Large intestine (tissue), 3 donors: ENCODE measurements at regions not wholly inside any gene's neighbourhood (a gene's known extent, or its start where the extent isn't known, plus 50 kb on each side); places are given as distances from the start of the nearest gene placed in this dataset.

Source experiments
- DNase-seq, 2 donors: peaks; one replicate each; pipeline versions ENCODE4 v3.0.0 to v3.0.0-alpha.2; 2013
- H3K27ac ChIP-seq: one replicate; pipeline ENCODE4 v1.5.1; 2013; ENCODE audit warnings: low read length
- H3K27me3 ChIP-seq: 2 replicates; pipeline ENCODE4 v1.6.1; 2013; ENCODE audit warnings: low read length; ENCODE audit not compliant: control insufficient read depth, insufficient read depth
- H3K36me3 ChIP-seq: 2 replicates; pipeline ENCODE4 v1.6.1; 2013; ENCODE audit warnings: low read length; ENCODE audit not compliant: control insufficient read depth, insufficient read depth
- H3K4me1 ChIP-seq: one replicate; pipeline ENCODE4 v1.6.1; 2013; ENCODE audit warnings: low read length; ENCODE audit not compliant: control insufficient read depth, insufficient read depth
- H3K4me3 ChIP-seq: one replicate; pipeline ENCODE4 v1.5.1; 2013; ENCODE audit warnings: low read length
- H3K9me3 ChIP-seq: one replicate; pipeline ENCODE4 v1.6.1; 2013; ENCODE audit warnings: mild to moderate bottlenecking, low read depth, low read length, moderate library complexity; ENCODE audit not compliant: control insufficient read depth
- WGBS: methylation state at CpG from one replicate; pipeline ENCODE4 v1.1.5; 2013; ENCODE audit warnings: low lambda C conversion rate; ENCODE audit not compliant: insufficient coverage; 5-methylcytosine and 5-hydroxymethylcytosine counted together

DNA sequence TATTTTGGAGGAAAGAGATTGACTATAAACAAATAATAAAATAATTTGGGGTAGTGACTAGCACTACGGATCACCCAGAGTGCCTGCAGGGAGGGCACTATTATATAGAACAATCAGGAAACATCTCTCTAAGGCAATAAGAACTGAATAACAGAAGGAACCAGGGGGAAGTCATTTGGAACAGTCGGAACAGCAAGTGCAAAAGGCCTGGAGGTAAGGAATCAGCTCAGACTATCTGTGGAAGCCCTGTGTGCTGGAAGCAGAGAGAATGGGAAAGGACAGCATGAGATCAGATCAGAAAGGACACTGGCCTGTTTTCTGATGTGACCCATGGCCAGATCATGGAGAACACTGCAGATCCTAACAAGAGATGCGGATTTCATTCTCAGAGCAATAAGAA lies 357.6 kb downstream of the EFNA5 start:
- Histone ChIP-seq H3K27me3 (no peaks in the 10 kb centered on the region), H3K9me3 (no peaks in the 10 kb centered on the region), H3K27ac (no peak overlapping the region), H3K36me3 (no peaks in the 10 kb centered on the region), H3K4me3 (no peak overlapping the region), H3K4me1 (no peaks in the 10 kb centered on the region)
- WGBS, result 92% methylated on average over 2 of the region's 3 CpGs
- no peak for DNase-seq

DNA sequence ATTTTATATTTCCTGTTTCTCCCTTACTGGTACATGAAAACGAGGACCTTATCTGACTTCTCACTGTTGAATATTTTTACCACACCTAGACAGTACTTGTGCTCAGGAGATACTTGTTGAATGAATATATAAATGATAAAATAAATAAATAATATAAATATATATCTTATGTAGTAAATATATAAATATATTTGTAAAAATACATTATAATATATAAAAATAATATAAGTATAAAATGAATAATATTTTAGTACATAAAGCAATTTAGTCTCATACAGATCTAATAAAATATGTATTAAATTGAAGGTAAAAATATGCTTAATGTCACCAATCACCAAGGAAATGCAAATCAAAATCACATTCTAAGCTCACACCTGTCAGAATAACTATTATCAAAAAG lies 360.6 kb downstream of the EFNA5 start:
- no CpG with 5 or more reads among the region's 1 CpG for whole genome bisulfite sequencing
- no peaks in the 10 kb centered on the region for H3K27me3 ChIP-seq
- H3K4me1 ChIP-seq, result no peaks in the 10 kb centered on the region
- no peak overlapping the region for H3K4me3 ChIP-seq
- no peaks in the 10 kb centered on the region for H3K9me3 ChIP-seq
- no peaks in the 10 kb centered on the region for H3K36me3 ChIP-seq
- no peak for DNase-seq
- no peak overlapping the region for H3K27ac ChIP-seq

DNA sequence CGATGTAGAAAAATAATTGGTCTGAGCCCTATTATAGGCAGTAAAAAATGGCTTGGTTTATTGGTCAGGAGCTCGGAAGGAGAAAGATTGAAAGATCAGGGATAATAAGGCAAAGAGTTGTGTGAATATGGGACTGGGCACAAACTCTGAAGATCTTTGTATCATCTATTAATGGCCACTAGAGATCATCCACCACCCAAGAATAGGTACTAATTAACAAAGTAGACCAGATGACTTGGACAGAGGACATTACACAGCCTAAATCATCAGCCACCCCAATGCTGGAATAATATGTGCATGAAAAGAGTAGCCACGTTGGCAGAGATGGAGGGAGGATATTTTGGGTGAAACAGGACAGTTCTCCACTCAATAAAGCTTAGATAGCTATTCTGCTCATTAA lies 364.1 kb downstream of the EFNA5 start:
- no peaks in the 10 kb centered on the region for H3K4me1 ChIP-seq
- 100% methylated on average over 1 of the region's 3 CpGs for WGBS
- H3K27me3 ChIP-seq, result no peaks in the 10 kb centered on the region
- no peaks in the 10 kb centered on the region for H3K36me3 ChIP-seq
- no peak overlapping the region for H3K27ac ChIP-seq
- H3K4me3 ChIP-seq, result no peak overlapping the region
- DNase-seq, result no peak
- no peaks in the 10 kb centered on the region for H3K9me3 ChIP-seq

DNA sequence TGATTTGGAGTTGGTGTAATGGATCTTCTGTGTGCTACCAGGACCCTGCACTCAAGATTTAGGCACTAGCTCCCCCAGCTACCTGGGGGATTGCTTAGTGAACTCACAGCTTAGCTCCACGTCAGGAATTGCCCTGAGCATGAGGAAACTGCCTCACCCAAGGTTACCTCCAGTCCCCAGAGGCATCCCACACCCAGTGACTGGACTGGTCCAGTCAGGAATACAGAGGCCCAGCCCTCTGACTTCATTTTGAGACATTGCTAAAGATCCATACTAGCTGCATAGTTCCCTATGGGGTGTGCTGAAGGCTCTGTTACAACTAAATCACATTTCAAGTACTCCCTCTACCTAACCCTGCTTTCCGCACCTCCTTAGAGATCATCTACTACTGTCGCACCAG lies 364.7 kb downstream of the EFNA5 start:
- no peaks in the 10 kb centered on the region for H3K9me3 ChIP-seq
- no peaks in the 10 kb centered on the region for H3K27me3 ChIP-seq
- no peaks in the 10 kb centered on the region for H3K4me1 ChIP-seq
- no peak overlapping the region for H3K4me3 ChIP-seq
- no peaks in the 10 kb centered on the region for H3K36me3 ChIP-seq
- 92% methylated on average over 2 of the region's 3 CpGs for WGBS
- no peak for DNase-seq
- H3K27ac ChIP-seq, result no peak overlapping the region

GRCh38 chr5:107304684-107305083 lies 366.1 kb downstream of the EFNA5 start:
- H3K36me3 ChIP-seq, result no peaks in the 10 kb centered on the region
- H3K4me1 ChIP-seq, result no peaks in the 10 kb centered on the region
- H3K27ac ChIP-seq, result no peak overlapping the region
- no peak for DNase-seq
- no peaks in the 10 kb centered on the region for H3K9me3 ChIP-seq
- H3K4me3 ChIP-seq, result no peak overlapping the region
- no peaks in the 10 kb centered on the region for H3K27me3 ChIP-seq

- Histone ChIP-seq H3K27me3 (no peaks in the 10 kb centered on the region), H3K4me1 (no peaks in the 10 kb centered on the region), H3K4me3 (no peak overlapping the region), H3K9me3 (no peaks in the 10 kb centered on the region), H3K36me3 (no peaks in the 10 kb centered on the region), H3K27ac (no peak overlapping the region)
- no CpG with 5 or more reads among the region's 1 CpG for WGBS
- DNase-seq, result no peak
Measured at GRCh38 chr5:107303171-107303968, 367.4 kb downstream of the EFNA5 start.

DNA sequence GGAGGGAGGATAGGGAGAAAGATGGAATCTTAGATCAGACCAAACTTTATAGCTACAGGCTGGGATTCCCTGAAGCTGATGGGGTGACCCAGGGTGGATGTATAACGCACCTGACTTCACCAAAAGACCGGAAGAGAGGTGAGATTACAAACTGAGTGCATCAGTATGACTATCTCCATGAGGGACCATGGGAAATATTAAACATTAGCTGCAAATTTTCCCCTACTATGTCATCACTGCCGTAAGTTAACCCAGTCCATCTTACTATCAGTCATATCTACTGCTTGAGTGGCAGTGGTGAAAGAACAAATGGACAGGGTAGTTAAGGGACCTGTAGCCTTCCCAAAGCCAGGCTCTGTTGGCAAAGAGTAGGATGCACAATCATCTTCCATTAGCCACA lies 368.3 kb downstream of the EFNA5 start:
- DNase-seq, result no peak
- Histone ChIP-seq H3K4me1 (no peaks in the 10 kb centered on the region), H3K27ac (no peak overlapping the region), H3K4me3 (no peak overlapping the region), H3K36me3 (no peaks in the 10 kb centered on the region), H3K27me3 (no peaks in the 10 kb centered on the region), H3K9me3 (no peaks in the 10 kb centered on the region)
- WGBS, result 100% methylated on average over 1 of the region's 3 CpGs

DNA sequence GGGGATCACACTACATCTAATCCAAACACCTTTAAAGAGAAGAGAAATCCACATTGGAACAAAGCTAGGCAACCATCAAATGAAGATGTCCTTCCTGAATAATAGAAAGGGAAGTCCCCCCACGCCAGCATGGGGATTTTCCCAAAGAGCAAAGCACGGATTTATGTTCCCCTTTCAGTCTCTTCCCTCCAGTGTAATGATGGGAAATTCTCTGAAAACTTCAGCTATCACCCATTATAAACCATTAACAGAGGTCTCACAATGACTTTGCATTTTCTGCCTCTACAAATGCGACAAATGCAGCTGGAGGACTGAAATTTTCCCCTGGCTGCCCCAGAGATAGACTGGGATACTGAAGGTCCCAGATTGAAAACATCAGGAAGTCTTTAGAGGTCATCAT lies 368.7 kb downstream of the EFNA5 start:
- Histone ChIP-seq H3K9me3 (no peaks in the 10 kb centered on the region), H3K4me1 (no peaks in the 10 kb centered on the region), H3K36me3 (no peaks in the 10 kb centered on the region), H3K27me3 (no peaks in the 10 kb centered on the region), H3K4me3 (no peak overlapping the region), H3K27ac (no peak overlapping the region)
- no CpG with 5 or more reads among the region's 3 CpGs for WGBS
- no peak for DNase-seq

GRCh38 chr5:107300721-107301327 lies 369.9 kb downstream of the EFNA5 start:
- no peaks in the 10 kb centered on the region for H3K27me3 ChIP-seq
- no peak overlapping the region for H3K27ac ChIP-seq
- no peaks in the 10 kb centered on the region for H3K9me3 ChIP-seq
- DNase-seq, result no peak
- H3K36me3 ChIP-seq, result no peaks in the 10 kb centered on the region
- no peak overlapping the region for H3K4me3 ChIP-seq
- 100% methylated on average over 1 of the region's 5 CpGs for WGBS
- no peaks in the 10 kb centered on the region for H3K4me1 ChIP-seq

DNA sequence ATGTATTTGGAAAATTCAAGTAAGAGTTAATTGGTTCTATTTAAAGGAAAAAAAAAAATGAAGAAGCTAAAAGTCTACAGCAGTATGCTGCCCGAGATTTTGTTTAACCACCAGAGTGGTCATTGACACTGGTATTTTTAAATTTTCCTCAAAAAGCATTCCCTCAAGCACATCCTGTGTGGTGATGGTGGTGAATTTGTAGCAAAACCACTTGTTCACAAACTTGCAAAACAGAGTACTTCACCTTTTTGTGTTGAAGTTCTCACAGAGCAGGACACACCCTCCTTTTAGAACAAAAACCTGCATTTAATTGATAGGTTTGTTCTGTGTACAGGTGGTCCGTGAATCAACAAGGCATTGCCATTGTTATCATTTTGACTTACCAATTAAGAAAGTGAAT lies 374.2 kb downstream of the EFNA5 start:
- no peak overlapping the region for H3K4me3 ChIP-seq
- no peak overlapping the region for H3K27ac ChIP-seq

GRCh38 chr5:107295914-107296313 lies 374.8 kb downstream of the EFNA5 start:
- no peaks in the 10 kb centered on the region for H3K27me3 ChIP-seq
- H3K4me3 ChIP-seq, result no peak overlapping the region
- H3K36me3 ChIP-seq, result no peaks in the 10 kb centered on the region
- no peaks in the 10 kb centered on the region for H3K4me1 ChIP-seq
- H3K9me3 ChIP-seq, result no peaks in the 10 kb centered on the region
- WGBS, result 100% methylated on average over 1 of the region's 2 CpGs
- no peak overlapping the region for H3K27ac ChIP-seq
- DNase-seq, result no peak

More for the DNA sequence above, 374.2 kb downstream of the EFNA5 start:
- 80% methylated on average over 1 of the region's 2 CpGs for WGBS
- no peaks in the 10 kb centered on the region for H3K4me1 ChIP-seq
- no peaks in the 10 kb centered on the region for H3K9me3 ChIP-seq
- no peaks in the 10 kb centered on the region for H3K27me3 ChIP-seq
- H3K36me3 ChIP-seq, result no peaks in the 10 kb centered on the region
- no peak for DNase-seq
